Activated CD8-positive, alpha-beta memory T cell treated with anti-CD3 and anti-CD28 coated beads for 4 hours (primary cell): ENCODE measurements at regions not wholly inside any gene's neighbourhood (a gene's known extent, or its start where the extent isn't known, plus 50 kb on each side); places are given as distances from the start of the nearest gene placed in this dataset.
"Not testable (repeated sequence)": the region's sequence is repeated elsewhere in the genome, so short reads cannot be mapped to it uniquely, and the experiment has no call there.

Experiments used
- DNase-seq, 2 donors: peaks; one replicate each; pipeline ENCODE4 v3.0.0-alpha.2; 2020; ENCODE audit warnings: low read depth in 2 of 2

DNA sequence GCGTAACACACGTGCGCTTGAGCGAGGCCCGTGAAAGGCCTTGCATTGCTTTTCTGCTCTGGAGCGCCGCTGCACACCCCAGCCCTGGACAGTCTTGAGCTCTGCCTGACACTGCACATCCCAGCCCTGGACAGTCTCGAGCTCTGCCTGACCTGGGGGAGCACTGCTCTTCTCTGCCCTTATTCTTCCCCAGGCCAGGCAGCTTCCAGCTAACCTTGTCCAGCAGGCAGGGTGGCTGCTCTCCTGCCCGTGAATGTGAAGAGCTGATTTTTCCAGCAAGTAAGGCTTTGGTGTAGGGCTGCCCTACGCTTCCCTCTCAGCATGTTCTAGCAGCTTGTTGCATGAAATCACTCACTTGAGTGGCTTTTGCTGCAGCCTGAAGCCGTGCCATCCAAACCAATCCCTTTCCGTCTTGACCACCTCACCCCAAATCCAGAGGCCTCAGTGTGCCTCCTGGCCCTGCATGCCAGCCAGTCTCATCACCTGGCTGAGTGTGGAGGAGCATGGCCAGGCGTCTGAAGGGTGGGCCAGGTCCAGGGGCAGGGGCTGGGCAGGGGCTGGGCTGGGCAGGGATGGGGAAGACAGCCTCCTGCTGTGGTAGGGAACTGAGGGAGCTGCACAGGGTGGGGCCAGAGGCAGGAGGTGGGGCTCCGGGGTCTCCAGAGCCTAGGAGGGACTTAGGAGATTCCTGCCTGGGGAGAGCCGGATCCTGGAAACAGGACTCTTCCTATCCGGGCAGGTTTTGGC, 89.5 kb upstream of the B3GAT1 start:
- no peak for DNase-seq

DNA sequence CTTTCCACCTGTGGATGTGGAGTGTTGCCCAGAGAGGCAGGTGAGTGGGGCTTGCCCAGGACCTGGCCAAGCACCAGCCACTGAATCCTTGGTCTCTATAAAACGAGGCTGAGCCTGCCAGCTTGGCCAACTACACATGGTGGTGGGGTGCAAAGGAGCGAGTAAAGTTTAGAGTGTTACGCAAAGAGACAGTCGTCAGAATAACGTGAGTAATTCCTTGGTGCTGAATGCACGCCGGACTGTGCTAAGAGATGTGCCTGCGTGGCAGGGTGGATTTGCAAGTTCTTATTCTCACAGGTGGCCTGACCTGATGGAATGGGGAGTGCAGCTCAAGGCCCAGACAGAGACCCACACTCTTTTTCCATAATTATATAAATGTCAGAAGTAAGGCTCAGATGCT, 88.6 kb upstream of the B3GAT1 start:
- no peak for DNase-seq

DNA sequence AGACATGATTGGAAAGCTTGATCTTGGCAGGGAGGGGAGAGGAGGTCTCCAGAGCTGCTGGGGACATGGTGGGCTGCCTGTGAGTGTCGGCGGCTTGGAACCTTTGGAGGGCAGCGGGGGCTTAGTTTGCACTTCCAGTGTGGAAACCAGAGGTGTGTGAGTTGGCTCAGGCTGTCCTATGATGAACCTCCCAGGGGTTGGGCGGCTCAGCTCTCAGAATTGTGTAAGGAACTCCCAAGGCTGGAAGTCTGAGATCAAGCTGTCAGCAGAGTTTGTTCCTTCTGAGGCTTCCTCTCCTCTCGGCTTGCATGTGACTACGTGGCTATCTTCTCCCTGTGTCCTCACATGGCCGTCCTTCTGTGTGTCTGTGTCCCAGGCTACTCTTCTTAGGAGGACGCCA, 87.9 kb upstream of the B3GAT1 start:
- DNase-seq = no peak

DNA sequence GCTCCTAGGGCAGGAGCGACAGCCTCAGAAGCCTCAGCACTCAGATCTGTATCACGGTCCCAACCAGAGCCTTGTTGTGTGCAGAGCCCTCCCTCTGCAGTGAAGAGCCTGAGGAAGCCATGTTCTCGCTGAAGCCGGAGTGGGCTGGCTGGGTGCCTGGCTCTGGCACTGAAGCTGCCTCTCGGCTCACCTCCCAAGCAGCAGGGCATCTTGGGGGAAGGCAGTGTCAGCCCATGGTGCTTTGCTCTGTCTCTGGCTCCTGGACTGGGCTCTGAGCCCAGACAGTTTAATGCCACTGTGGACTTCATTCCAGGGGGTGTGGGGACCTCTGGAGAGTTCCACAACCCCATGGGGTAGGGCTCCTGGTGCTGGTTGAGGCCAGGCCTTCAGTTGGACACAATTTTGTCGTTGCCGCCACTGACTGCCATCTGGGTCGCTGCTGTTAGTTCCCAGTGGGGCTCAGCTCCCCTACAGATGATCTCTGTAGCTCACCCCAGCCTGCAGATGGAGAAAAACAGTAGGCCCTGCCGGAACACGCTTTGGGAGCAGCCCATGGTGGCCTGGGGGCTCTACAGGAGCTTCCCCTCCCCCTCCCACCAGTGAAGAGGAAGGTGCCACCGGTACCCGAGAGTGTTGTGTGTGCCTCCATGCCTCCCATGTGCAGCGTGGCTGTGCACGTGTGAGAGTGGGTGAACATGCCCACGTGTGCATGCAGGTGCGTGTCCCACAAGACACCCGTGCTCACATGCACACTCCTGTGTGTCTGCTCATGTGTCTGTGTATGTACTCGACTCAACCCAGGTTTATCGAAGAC, 86.5 kb upstream of the B3GAT1 start:
- no peak for DNase-seq

DNA sequence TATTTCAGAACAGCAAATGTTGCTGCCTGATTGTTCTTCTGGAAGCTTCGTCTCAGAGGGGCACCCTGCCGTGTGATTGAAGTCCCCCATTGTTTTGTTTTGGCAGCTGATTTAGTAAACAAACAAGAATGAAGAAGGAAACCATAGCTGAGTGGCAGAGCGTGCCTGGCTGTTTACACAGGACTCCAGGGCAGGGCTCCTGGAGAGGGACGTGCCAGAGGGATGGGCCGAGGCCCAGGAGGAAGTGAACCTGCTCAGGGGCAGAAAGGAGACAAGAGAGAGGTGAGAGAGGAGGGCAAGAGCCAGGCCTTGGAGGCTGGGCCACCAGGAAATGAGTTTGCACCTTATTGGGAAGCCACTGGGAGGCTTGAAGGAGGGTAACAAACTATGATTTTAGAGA, 85.5 kb upstream of the B3GAT1 start:
- no peak for DNase-seq

DNA sequence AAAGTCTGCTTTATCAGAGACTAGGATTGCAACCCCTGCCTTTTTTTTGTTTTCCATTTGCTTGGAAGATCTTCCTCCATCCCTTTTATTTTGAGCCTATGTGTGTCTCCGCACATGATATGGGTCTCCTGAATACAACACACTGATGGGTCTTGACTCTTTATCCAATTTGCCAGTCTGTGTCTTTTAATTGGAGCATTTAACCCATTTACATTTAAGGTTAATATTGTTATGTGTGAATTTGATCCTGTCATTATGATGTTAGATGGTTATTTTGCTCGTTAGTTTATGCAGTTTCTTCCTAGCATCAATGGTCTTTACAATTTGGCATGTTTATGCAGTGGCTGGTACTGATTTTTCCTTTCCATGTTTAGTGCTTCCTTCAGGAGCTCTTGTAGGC, 84.0 kb upstream of the B3GAT1 start:
- not testable (repeated sequence) for DNase-seq

DNA sequence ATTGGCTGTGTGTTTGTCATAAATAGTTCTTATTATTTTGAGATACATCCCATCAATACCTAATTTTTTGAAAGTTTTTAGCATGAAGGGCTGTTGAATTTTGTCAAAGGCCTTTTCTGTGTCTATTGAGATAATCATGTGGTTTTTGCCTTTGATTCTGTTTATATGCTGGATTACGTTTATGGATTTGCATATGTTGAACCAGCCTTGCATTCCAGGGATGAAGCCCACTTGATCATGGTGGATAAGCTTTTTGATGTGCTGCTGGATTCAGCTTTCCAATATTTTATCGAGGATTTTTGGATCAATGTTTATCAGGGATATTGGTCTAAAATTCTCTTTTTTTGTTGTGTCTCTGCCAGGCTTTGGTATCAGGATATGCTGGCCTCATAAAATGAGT, 82.4 kb upstream of the B3GAT1 start:
- DNase-seq = not testable (repeated sequence)

DNA sequence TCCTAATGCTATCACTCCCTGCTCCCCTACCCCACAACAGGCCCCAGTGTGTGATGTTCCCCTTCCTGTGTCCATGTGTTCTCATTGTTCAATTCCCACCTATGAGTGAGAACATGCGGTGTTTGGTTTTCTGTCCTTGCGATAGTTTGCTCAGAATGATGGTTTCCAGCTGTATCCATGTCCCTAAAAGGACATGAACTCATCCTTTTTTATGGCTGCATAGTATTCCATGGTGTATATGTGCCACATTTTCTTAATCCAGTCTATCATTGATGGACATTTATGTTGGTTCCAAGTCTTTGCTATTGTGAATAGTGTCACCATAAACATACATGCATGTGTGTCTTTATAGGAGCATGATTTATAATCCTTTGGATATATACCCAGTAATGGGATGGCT, 80.4 kb upstream of the B3GAT1 start:
- DNase-seq = not testable (repeated sequence)

DNA sequence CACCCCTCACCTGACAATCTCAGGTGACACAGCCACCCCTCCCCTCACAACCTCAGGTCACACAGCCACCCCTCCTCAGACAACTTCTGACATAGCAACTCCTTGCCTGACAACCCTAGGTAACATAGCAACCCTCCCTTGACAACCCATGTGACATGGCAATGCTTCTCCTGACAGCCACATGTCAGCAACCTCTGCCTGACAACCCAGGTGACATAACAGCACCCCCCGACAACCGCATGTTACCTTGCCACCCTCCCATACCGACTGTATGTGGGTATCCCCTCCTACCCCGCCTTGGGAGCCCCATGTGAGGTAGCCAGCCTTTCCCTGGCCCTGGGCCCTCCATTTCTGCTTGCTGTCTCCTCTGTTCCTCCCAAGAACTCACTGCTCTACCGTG, 77.7 kb upstream of the B3GAT1 start:
- DNase-seq = no peak

DNA sequence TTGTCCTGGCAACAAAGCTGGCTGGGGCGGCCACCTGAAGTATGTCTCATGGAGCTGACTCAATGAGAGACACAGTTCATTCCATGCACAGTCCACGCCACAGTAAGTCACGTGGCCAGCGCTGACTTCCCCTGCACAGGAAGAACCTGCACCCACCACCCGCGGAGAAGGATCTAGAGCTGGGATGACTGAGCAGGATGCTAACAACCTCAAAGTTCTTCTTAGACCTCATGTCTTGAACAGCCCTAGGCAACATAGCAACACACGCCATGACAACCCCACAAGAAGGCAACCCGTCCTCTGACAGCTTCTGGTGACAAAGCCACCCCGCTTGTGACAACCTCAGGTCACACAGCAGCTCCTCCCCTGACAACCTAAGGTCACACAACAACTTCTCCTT, 76.9 kb upstream of the B3GAT1 start:
- DNase-seq = no peak

DNA sequence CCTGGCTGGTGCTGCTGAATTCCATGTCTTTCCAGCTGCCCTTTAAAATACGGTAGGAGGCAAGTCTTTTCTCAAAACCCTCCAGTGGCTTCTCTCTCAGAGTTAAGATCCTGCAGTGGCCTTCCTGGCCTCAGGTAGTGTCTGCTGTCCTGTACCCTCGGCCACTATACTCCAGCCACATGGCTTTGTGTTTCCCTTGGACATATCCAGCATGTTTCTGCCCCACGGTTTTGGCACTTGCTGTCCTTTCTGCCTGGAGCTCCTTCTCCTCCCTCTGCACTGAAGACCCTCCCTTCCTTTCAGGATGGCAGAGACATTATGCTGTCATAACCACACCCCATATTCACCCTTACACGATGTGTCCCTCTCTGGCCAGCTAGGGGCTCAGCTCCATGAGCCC, 76.5 kb upstream of the B3GAT1 start:
- no peak for DNase-seq

DNA sequence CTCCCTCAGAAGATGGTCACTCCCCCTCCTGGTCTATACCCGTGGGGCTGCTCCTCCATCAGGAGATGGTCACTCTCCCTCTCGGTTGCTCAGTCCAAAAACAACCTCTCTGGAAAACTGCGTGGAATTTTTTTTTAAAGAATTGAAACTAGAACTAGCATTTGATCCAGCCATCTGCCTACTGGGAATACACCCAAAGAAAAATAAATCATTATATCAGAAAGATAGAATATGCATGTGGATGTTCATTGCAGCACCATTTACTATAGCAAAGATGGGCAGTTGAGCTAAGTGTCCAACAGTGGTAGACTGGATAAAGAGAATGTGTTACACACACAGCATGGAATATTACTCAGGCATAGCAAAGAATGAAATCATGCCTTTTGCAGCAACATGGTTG, 75.7 kb upstream of the B3GAT1 start:
- DNase-seq = no peak

DNA sequence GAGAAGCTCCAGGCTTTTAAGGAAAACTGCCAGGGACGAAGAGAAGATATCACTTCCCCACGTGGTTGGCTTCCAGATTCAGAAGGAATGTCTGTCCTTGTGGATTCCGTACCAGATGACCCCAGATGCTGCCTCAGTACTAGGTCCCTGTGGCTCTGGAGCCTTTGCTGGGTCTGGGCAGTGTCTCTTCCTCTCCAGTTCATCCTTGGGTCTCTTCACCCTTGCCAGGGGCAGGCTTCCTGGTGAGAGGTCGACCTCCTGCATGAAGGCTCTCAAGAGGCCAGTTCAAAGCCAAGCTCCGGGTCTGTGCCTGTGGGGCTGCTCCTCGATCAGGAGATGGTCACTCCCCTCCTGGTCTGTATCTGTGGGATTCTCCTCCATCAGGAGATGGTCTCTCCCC, 74.7 kb upstream of the B3GAT1 start:
- no peak for DNase-seq

DNA sequence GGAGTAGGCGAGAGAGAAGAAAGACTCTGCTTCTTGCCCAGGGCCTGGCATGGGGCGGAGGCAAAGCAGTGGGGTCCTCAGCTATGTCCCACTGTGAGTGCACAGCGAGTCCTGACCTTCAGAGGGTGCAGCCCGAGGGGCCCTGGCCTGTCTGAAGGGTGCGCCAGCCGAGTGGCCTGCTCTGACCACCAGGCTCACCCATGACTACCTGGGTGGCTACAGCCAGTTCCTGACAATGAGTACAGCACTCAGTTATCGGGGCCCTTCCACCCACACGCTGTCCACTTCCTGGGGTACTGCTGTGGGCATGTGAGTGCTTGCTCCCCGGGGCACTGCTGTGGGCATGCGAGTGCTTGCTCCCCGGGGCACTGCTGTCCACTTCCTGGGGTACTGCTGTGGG, 74.1 kb upstream of the B3GAT1 start:
- DNase-seq = no peak

DNA sequence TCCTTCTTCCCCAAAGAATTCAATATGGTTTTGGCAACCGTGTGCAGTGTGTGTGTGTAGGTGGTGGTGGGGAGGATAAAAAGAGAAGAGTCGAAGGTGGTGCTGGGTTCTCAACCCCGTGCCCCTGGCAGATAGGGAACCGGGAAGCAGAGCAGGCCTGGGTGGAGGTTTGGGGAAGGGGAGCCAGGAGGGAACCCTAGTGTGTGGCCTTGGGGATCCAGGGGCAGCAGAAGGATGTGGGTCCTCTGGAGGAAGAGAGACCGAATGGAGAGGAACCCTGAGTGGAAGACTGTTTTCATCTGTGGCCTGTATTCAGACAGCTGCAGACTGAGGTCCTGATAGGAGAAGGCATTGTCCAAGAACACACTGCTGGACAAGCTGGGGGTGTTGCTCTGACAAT, 73.3 kb upstream of the B3GAT1 start:
- no peak for DNase-seq

DNA sequence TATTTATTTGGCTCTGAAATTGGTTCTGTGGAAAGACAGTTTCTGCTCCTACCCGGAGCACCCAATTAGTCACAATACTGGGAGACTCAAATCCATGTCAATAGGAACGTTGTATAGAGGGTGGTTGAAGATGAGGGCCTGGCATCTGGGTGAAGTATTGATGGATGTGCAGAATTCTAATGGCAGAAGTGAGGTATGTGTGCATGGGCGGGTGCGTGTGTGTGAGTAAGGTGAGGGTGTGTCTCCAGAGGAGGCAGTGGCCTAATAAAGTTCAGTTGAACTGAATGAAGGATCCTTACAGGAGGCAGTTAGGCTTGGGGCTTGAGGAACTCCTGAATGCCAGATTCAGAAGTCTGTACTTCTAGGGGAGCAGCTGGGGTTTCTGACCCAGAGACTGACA, 71.8 kb upstream of the B3GAT1 start:
- no peak for DNase-seq

DNA sequence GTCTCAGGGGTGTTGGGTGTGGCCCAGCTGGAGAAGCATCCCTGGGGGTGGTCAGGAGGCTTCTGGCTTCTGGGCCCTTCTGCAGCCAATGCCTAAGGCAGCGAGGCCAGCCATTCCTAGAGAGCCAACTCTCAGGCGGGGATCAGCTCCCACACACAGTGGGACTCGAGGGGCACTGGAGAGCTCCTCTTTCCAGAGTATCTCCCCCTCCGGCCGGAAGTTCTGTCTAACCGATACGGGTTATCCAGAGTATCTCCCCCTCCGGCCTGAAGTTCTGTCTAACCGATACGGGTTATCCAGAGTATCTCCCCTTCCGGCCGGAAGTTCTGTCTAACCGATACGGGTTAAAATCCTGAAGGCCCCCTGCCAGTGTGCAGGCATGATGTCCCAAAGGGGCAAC, 71.2 kb upstream of the B3GAT1 start:
- DNase-seq = no peak

DNA sequence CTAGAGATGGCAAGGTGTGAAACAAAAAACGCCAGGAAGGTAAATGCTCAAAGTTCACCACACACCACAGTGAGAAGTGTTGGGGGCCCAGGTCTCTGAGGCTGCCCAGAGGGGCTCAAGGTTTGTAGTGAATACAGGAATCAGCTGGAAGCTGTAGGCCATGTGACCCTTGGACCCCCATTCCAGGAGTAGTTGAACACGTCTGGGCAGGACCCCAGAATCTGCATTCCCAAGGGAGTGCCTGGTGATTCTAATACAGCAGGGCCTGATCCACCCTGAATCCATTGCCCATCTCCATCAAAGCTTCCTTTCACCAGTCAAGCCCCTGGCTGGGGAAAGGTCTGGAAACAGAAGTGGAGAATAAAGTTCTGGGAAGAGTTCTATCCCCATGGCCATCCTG, 70.8 kb upstream of the B3GAT1 start:
- DNase-seq = no peak

DNA sequence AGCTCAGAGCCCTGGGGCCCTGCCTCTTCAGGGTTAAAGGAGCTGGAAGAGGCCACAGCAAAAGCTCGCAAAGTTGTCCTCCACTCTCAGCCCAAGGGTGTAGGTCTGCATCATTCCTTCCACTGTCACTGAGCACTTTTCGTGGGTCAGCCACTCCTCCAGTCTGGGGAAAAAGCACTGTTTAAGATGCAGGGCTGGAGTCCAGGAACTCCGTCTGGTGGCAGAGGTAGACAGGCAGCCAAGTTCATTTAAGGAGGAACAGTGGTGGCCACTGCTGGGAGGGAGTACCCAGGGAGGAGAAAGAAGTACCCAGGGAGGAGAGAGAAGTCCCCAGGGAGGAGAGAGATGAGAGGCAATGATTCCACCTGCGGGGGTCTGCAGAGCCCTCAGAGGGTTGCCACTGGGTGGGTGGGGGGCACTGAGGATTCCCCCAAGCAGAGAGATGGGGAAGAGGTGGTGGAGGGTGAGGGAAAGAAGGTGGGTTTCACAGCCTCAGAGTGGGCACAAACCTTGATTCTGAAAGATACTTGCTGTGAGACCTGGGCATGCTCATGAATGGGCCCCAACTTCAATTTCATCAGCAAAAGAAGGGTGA, 70.0 kb upstream of the B3GAT1 start:
- no peak for DNase-seq

DNA sequence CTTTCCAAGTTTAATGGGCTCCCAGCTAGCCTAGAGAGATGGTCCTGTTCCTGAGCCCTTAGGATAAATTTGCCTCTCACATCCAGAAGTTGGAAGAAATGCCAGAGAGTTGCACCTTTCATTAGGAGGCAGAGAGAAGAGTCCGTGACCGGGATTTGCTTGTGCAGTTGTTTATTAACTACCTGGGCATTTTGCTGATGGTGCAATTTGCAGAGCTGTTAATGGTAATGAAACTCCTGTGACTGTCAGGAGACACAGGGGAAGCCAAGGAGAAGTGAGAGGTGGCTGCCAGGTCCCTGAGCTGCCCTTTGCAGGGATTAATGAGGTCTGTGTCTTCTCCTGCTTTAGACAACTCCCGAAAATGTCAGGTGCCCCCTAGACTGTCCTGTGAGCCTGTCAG, 69.1 kb upstream of the B3GAT1 start:
- DNase-seq = no peak

DNA sequence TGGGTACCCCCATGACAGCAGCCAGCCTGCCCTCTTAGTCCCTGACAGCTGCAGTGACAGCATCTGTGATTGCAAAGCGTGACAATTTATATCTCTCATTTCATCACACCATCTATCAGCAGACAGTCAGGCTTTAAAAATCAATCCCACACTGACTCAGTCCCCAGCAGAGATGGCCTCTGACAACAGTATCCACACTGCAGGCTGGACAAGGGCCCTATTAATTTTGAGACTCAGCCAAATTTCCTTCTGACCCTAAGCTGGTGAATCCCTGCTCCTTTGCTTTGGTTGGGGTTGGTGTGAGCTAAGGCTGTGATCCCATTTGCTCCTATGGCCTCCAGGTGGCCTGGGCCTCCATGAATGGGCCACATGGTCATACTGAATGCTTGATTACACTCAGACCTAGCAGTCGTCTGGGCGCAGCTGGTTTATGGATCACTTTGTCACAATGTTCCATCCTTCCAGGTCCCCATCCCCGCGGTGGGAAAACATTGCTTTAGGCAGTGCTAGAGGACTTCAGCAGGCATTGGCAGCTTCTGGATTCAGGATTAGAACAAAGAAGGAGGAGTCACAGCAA, 68.2 kb upstream of the B3GAT1 start:
- DNase-seq = no peak

DNA sequence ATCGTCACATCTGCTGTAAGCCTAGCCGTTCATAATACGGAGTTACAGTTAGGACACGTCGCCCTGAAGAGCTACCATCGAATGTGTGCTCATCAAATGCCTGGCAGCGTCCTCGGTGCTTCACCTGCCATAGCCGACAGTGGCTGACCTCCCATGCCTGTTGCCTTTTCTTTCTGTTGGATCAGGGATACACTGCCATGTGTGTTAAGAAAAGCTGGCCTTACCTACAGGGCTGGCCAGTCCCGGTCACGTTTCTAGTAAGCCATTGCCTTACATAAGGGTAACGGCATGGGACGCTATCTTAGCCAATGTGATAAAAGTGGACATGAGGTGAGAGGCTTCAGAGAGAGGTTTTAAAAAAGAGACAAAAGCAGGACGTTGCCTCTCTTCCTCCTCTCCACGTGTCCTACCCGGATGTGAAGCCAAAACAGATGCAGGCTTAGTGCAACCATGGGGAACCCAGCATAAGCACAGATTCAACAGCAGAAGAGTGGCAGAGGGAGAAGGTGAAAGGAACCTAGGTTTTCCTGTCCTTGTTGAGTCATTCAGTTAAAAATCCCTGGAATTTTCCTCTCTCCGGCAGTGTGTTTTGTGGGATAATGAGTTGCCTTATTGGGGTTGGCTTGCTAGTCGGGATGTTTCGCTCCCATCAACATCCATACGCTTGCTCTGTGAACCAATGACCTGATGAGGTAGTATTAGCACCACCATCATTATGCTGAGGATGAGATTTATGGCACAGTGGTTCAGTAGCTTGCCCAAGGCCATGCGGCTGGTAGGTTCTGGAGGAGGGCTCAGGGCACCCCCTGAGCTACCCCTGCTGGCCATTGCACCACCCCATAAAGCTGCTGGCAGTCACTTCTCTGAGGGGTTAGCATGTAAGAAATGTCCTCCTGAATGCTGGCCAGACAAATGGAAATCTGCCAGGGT, 67.4 kb upstream of the B3GAT1 start:
- DNase-seq = no peak
